ENCODE measurements at regions not wholly inside any gene's neighbourhood (a gene's known extent, or its start where the extent isn't known, plus 50 kb on each side); places are given as distances from the start of the nearest gene placed in this dataset.

DNA sequence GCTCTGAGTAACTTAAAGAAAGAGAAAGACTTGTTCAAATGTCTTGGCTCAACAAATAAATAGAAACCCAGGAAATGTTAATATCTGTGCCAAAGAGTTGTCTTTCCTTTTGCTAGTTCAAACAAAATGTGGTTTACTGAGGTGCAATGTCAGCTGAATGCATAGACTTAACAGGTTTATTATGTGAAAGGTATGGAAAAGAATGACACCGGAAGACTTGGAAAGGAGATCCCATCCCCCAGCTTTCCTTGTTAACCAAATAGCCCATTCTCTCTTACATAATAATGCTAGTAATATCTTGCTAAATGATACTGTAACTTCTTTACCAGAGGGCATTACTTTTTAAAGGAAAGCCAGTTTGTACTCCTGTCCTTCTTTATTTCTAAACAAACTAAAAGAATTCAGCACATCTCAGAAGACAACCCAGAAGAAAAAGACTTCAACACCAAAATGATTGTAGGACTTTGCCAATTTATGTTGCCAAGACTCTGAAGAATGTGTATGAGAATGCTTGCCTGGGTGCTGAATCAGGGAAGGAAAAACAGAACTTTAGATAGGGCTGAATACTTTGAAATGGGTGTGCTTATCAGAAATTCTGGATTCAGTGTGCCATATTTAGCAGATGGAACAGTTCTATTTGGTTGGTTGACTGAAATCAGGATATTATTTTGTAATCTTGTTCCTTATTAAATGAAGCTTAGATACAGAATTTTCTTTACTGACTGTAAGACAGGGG lies 344.1 kb downstream of the TMEM38B start:
- no peak for TF ChIP-seq TAF1 (IDR thresholded peaks at IDR 0.05; ENCODE audit: borderline replicate concordance, insufficient read depth, low read length)
- TF ChIP-seq, protein P1, sequence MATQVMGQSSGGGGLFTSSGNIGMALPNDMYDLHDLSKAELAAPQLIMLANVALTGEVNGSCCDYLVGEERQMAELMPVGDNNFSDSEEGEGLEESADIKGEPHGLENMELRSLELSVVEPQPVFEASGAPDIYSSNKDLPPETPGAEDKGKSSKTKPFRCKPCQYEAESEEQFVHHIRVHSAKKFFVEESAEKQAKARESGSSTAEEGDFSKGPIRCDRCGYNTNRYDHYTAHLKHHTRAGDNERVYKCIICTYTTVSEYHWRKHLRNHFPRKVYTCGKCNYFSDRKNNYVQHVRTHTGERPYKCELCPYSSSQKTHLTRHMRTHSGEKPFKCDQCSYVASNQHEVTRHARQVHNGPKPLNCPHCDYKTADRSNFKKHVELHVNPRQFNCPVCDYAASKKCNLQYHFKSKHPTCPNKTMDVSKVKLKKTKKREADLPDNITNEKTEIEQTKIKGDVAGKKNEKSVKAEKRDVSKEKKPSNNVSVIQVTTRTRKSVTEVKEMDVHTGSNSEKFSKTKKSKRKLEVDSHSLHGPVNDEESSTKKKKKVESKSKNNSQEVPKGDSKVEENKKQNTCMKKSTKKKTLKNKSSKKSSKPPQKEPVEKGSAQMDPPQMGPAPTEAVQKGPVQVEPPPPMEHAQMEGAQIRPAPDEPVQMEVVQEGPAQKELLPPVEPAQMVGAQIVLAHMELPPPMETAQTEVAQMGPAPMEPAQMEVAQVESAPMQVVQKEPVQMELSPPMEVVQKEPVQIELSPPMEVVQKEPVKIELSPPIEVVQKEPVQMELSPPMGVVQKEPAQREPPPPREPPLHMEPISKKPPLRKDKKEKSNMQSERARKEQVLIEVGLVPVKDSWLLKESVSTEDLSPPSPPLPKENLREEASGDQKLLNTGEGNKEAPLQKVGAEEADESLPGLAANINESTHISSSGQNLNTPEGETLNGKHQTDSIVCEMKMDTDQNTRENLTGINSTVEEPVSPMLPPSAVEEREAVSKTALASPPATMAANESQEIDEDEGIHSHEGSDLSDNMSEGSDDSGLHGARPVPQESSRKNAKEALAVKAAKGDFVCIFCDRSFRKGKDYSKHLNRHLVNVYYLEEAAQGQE (IDR thresholded peaks at IDR 0.05; ENCODE audit: insufficient read depth in 1 of 2, low read depth in 2 of 2, low read length in 2 of 2) = no peak

Measured in PFSK-1 (cell line).